ENCODE measurements at regions not wholly inside any gene's neighbourhood (a gene's known extent, or its start where the extent isn't known, plus 50 kb on each side); places are given as distances from the start of the nearest gene placed in this dataset.
"Not testable (repeated sequence)": the region's sequence is repeated elsewhere in the genome, so short reads cannot be mapped to it uniquely, and the experiment has no call there.

DNA sequence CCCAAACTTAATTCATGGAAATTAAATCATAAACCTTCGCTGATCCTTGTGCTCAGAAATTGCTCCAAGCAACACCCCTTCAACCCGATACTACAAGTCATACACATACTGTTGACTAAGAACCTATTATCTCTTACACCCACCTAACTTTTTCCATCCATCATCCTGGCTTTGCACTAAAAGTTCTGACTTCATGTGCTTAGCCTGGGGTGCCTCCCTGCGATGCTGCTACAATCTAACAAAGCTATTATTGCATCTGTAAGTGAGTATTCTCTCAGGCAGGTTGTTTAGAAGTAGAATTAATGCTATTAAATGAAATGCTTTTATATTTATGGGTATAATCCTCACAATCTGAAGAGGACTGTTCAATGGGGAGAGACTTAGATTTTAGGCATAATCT lies 619.8 kb downstream of the CCDC85A start:
- no peak for DNase-seq (ENCODE audit: low read depth)

DNA sequence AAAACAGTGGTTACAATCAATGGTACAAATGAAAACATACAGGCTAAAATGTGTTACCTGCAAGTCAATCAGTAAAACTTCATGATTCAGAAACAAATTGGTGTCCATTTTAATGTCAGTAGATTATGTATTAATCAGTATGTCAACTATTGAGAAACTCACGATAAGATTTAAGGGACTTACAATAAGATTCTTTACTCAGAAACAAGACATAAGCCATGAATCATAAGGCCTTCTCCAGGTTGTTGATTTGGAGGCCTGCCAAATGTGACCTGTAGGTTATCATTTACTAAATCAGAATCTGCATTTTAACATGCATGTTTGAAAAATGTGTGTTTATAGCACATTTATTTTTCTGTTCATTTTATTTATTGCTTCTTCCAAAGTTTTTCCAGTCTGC lies 623.1 kb downstream of the CCDC85A start:
- DNase-seq (ENCODE audit: low read depth), result no peak

DNA sequence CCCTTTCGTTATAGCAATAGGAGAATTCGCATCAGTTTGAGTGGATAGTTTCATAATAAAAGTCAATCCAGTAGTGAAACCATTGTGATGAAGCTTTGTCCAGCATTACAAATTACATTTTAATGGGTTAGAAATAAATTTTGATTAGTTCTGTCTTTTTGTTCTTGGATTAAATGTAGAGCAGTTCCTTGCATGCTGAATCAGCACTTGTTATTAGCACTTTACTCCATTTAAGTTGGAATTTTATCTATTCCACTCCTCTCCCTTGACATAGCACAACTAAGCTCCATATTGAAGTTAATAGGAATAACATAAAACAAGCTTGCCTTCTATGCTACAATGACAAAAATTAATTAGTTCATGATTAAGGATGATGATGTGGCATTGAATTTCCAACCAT lies 624.1 kb downstream of the CCDC85A start:
- DNase-seq (ENCODE audit: low read depth), result no peak

DNA sequence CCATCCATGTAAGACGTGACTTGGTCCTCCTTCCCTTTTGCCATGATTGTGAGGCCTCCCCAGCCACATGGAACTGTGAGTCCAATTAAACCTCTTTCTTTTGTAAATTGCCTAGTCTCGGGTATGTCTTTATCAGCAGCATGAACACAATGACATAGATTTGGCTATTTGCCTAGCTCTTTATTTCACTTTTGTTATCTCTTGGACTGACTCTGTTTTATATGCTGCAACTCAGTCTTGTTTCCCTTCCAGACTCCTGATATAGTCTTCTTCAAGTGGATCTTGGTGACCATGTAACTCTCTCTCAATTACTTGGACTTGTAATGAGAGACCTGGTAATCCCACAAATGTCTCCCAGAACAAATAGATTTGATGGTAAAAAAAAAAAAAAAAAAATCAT lies 627.6 kb downstream of the CCDC85A start:
- no peak for DNase-seq (ENCODE audit: low read depth)

DNA sequence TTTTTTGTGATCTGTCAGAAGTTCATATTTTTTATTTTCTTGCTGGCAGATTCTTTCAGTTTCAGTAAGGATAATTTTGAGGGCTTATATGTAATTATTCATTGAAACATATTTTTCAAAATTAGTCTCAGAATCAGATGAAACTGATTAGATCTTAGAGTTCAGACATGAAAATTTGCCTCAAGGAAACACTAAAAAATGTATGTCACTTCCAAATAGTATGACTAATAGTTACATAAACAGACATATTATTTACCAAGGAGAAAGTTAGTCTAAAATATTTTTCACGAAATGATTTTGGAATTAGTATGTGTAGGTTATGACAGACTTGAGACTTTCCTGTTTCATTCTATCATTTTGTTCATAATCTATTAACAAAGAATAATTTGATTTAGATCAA lies 628.6 kb downstream of the CCDC85A start:
- DNase-seq (ENCODE audit: low read depth), result no peak

DNA sequence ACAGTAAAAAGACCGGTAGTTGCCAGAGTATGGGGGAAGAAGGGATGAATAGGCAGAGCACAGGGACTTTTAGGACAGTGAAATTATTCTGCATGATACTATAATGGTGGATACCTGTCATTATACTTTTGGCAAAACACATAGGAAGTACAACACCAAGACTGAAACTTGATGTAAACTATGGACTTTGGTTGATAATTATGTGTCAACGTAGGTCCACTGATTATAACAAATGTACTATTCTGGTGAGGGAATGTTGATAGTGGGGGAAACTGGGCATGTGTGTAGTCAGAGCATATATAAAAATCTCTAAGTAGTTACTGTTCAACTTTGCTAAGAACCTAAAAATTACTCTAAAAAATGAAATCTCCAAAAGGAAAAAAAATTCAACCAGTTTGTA lies 629.7 kb downstream of the CCDC85A start:
- no peak for DNase-seq (ENCODE audit: low read depth)

DNA sequence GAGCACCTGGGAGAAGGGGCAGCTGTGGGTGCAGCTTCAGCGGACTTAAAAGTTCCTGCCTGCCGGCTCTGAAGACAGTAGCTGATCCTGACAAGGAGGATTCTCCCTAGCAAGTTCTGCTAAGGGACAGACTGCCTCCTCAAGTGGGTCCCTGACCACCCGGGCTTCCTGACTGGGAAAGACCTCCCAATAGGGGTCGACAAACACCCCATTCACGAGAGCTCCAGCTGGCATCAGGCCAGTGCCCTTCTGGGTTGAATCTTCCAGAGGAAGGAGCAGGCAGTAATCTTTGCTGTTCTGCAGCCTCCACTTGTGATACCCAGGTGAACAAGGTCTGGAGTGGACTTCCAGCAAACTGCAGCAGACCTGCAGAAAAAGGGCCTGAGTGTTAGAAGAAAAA lies 632.9 kb downstream of the CCDC85A start:
- DNase-seq (ENCODE audit: low read depth), result no peak

DNA sequence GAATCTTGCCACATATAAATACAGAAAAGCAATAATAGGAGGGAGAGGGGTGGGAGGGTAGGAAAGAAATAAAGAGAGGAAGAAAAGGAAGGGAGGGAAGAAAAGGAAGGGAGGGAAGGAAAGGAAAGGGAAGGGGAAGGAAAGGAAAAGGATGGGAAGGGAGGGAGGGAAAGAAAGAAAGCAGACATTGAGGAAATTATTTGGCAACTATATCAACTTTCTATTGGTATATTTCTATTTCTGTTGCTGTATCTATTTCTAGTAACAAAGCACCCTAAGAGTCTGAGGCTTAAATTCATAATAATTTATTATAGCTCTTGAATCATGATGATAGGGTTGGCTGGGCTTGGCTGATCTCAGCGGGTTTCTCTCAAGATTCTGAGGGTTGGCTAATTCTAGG lies 648.0 kb downstream of the CCDC85A start:
- no peak for DNase-seq (ENCODE audit: low read depth)

DNA sequence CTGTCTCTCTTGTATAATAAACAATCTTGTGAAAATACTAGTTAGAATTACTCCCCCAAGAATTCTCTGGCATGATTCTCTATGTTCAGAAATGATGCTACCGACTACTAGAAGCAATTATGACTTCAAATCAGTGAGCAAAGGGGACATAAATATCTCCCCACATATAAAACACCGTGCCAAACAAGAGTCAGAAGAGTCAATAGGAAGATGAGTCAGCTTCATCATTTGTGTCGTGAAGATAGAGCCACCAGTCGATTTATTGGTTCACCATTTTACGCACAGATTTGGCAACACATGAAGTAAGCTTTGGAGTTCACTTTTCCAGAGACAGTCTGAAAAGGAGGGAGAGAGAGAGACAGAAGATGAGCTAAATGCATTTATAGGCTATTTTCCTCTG lies 650.9 kb downstream of the CCDC85A start:
- no peak for DNase-seq (ENCODE audit: low read depth)

DNA sequence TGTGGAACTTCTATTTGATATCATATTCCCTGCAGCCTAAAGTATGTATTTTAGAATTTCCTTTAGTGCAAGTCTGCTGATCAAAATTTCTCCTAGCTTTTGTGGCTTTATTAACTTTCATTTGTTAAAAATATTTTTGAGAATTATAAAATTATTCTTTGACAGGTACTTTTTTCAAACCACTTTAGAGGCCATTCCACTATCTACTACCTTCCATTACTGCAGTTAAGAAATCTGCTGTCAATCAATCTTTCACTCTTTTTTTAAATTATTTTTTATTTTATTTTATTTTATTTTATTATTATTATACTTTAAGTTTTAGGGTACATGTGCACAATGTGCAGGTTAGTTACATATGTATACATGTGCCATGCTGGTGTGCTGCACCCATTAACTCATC lies 656.2 kb downstream of the CCDC85A start:
- not testable (repeated sequence) for DNase-seq (ENCODE audit: low read depth)

DNA sequence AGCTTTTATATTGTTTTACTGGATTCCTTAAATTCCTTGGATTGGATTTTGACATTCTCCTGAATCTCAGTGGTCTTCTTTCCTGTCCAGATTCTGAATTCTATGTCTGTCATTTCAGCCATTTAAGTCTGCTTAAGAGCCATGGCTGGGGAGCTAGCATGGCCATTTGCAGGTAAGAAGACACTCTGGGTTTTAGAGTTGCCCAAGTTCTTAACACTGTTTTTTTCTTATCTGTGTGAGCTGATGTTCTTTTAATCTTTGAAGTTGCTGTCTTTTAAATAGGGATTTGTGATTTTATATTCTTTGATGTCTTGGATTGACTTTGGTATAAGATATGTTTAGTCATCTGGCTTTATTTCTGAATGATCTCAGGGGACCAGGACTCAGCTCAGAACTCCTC lies 677.2 kb downstream of the CCDC85A start:
- no peak for DNase-seq (ENCODE audit: low read depth)

DNA sequence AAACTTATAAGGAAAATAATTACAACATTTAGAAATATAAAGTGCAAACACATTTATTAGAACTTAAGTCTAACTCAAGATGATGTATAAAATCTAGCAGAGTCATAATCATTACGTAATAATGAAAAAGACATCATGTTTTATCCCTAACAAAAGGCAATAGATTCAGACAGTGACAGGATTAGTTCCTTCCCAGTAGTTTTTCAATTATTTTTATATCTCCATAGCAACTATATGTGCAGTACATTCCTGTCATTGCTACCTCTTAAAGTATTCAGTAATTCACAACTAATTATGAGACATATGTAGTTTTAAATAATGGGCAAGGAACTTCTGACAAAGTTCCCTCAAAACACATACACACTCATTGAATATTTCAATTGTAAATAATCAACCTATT lies 687.9 kb downstream of the CCDC85A start:
- DNase-seq (ENCODE audit: low read depth), result no peak

DNA sequence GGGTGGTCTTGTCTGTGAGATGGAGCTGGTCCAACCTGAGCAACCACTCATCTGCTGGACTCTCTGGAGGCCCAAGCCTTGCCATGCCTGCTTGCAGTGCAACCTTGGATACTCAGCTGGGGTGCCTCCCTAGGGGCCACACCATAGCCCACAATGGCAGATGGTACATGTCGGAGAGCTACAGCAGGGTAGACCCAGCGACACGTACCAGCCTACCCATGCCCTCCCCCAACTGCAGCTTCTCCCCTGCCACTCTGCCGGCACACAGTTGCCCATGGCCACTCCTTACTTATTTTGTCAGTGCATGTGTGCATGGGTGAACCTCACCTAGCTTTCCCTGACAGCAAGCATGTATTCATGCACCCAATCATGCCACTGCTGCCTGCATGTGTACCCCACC lies 690.9 kb downstream of the CCDC85A start:
- no peak for DNase-seq (ENCODE audit: low read depth)

DNA sequence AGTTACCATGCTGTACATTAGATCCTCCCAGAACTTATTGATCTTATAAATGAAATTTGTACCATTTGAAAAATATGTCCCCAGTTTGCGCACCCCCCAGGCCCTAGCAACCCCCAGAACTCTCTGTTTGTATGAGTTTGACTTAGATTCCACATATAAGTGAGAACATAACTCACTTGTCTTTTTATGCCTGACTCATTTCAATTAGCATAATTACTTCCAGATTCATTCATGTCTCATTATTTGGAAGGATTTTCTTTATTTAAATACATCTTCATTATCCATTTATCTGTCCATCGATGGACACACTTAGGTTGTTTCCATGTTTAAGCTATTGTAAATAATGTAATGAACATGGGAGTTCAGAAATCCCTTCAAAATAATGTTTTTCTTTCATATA lies 705.9 kb downstream of the CCDC85A start:
- DNase-seq (ENCODE audit: low read depth), result no peak

DNA sequence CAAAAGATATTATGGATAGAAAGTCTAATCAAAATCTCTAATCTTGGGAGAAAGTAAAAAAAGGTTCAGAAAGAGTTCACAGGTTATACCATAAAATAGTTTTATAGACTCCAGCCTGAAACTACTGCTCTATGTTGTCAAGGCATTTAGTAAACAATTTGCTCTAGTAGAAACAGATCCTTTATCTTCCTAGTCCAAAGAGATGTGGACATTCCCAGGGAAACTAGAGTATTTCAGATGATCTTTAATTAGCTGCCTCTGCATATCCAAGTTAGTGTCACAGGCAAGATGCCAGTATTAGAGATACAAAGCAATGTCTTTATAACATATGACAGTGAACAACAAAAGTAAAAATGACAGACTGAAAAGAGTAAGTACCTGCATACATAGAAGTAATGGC lies 708.6 kb downstream of the CCDC85A start:
- no peak for DNase-seq (ENCODE audit: low read depth)

DNA sequence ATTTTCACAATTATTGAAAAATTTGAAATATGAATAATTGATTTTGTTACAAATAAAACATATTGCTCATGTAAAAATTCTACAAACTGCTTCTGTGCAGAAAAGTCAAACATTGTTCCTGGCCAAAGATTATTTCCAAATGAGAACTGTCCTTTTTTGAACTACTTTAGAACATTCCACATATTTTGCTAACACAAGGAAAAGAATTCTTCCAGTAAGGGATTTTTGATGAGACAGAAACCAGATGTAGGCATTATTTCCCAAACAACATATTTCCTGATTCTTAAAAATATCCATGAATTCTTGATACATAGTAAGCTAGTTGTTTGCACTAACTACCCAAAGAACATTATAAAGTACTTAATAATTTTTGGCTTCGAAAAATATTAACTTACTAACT lies 715.2 kb downstream of the CCDC85A start:
- DNase-seq (ENCODE audit: low read depth), result no peak

DNA sequence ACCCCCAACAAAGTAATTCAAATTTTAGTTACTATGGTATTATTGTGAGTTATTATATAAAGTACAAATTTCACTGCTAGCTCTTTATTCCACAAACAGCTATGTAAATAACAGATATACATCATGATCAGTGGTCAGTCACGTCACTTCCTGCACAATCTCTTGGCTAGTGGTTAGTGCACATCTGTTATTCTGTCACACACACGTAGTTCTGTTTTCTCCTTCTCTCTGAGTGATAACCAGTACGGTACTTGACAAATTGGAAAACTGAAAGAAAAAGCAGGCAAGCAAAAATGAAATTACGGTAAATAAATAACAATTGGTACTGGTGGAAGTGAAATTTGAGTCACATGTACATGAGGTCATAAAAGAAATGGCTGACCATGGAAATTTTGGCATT lies 728.7 kb downstream of the CCDC85A start:
- DNase-seq (ENCODE audit: low read depth), result no peak

DNA sequence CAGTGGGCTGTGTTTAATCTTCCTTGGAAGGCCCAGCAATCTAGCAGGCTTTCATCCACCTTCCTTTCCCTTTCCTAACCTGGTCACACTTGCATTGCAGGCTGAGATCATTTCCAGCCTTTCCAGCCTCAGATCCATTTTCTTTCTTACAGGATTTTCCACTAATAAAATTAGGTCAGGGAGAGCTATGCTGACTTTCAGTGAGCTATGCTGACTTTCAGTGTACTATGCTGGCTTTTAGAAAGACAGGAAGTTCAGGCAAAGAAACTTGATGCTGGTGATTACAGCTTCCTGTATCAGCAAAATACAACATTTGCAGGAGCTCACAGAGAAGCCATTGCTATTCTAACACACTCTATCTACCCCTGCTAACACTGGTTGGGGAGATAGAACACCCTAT lies 735.0 kb downstream of the CCDC85A start:
- DNase-seq (ENCODE audit: low read depth), result no peak

DNA sequence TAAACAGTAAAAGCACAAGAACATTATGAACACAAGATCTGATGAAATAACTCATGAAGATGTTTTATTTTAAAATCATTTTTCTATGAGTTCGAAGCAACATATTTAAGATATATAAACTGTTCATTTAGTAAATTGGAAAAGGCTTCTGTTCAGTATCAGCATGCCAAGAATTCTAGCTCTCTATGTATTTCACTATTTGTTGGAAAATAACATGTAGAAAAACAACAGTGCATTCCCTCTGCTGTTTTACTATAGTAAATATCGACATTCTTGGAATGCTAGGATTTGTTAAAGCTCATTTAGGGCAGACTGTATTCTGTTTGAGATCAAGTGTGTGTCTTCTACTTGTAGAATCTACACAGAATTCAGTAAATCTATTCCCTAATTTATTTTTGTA lies 750.2 kb downstream of the CCDC85A start:
- DNase-seq (ENCODE audit: low read depth), result no peak

DNA sequence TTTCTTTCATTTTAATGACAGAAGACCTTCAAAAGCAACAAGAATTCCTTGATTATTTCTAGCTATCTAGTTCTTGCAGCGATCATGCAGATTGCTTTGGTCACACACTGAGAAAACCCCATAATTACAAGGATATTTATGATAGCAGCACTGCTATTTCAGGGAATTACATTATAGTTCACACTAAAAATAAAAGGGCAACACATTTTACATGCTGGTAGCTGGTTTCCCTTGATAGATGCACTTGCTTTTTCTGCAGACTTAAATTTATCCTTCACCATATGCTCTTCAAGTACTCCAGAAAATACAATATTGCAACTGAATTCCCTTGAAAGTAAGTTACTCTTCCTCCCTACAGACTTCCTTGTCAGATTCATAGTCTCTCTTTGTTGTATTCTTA lies 751.1 kb downstream of the CCDC85A start:
- DNase-seq (ENCODE audit: low read depth), result no peak

DNA sequence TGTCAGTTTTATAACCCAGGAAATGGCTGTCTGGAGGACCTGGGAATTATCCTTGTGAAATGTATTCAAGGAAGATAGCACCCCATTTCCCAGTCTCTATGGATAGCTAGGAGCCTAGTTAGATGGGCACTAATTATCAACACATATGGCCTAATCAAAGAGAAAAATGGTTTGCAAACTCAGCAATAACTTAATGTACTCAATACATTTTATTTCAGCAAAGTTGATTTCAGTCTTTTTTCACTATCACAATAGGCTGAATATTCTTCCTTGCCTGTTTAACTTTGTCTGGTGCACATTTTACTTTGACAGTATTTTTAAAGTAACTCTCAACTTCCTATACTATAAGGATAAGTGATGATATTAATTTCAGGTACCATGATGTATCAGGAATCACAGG lies 756.3 kb downstream of the CCDC85A start:
- no peak for DNase-seq (ENCODE audit: low read depth)

DNA sequence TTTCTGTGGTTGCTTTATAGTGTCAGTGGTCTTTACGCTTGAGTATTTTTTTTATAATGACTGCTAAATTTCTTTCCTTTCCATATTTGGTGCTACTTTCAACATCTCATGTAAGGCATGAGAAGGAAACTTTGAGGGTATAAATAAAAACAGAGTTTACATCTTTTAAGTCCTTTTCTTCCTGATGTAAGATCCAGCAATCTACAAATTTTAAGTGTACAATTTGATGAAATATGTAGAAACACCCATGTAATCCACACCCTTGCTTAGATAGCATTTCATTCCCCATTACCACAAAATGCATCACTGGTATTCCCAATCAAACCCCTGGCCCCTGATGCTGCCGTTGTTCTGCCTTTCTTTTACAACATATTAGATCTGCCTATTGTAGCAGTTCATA lies 769.1 kb downstream of the CCDC85A start:
- no peak for DNase-seq (ENCODE audit: low read depth)

DNA sequence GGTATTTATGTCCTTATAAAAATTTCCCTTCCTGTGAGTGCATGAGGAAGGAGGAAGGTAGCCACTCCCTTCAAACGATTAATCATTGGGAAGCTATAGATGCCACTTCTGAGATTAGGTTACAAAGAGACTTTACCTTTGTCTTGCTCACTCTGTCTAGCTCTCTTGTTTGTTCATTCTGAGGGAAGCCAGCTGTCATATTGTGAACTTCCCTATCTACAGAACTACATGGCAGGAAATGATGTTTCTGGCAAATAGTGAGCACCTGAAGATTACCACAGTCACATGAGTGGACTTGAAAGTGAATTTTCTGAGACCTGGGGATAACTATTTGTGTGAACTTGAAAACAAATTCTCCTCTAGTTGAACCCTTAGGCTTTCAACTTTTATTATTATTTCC lies 776.8 kb downstream of the CCDC85A start:
- no peak for DNase-seq (ENCODE audit: low read depth)

DNA sequence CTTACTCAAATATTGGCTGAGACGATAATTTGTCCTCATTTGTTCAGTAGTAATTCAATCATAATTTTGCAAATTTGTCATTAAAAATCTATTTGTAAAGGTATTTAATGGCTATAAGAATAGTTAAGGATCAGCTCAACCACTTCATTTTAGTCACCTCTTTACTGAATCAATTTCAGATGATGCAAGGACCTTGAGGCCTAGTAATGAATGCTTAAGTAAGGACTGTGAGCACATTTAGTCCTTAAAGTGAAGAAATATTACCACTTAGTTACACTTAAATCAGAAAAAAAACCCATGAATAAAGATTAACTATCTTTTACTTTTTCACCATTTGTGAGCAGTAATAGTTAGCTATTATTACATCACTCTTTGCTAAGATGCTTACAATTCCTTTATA lies 778.9 kb downstream of the CCDC85A start:
- DNase-seq (ENCODE audit: low read depth), result no peak

DNA sequence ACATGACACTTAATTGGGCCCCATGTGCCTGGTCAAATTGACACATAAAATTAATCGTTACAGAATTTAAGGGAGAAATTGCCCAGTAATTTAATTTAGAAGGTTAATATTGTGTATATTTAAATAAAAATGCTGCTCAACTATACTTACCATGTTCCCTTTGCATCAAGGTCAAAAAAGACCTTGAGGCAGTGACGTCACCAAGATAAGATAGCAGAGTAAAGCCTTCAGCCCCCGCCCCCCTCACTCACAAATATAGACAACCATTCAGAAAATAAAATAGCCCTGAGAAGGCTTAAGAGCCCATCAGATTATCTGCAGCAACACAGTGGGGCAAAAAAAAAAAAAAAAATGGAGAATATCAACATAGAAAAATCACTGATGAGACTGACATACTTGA lies 785.7 kb downstream of the CCDC85A start:
- DNase-seq (ENCODE audit: low read depth), result no peak

Data from stromal cell of bone marrow (primary cell).